Hepatocyte (in vitro differentiated cells): ENCODE measurements at regions not wholly inside any gene's neighbourhood (a gene's known extent, or its start where the extent isn't known, plus 50 kb on each side); places are given as distances from the start of the nearest gene placed in this dataset.
"Not testable (repeated sequence)": the region's sequence is repeated elsewhere in the genome, so short reads cannot be mapped to it uniquely, and the experiment has no call there.

ENCODE experiments used
- DNase-seq: peaks from one replicate; pipeline ENCODE4 v3.0.0-alpha.2; 2016; ENCODE audit warnings: low spot score
- H2AFZ ChIP-seq: fragments of 200-600 bp; sonication (generic); 2 replicates; pipeline ENCODE4 v1.6.0; 2016; ENCODE audit warnings: antibody characterized with exemption, mild to moderate bottlenecking
- H3K27ac ChIP-seq: fragments of 200-600 bp; sonication (generic); 2 replicates; pipeline ENCODE4 v1.5.1; 2016; ENCODE audit warnings: mild to moderate bottlenecking
- H3K27me3 ChIP-seq: fragments of 200-600 bp; sonication (generic); 2 replicates; pipeline ENCODE4 v1.6.1; 2016
- H3K36me3 ChIP-seq: fragments of 200-600 bp; sonication (generic); replicated peaks from 2 replicates; pipeline ENCODE4 v1.5.1; 2016; ENCODE audit warnings: low read depth; ENCODE audit not compliant: insufficient read depth
- H3K4me1 ChIP-seq: fragments of 200-600 bp; sonication (generic); 2 replicates; pipeline ENCODE4 v1.5.1; 2016; ENCODE audit warnings: mild to moderate bottlenecking, moderate library complexity; ENCODE audit not compliant: insufficient read depth
- H3K4me2 ChIP-seq: fragments of 200-600 bp; sonication (generic); 2 replicates; pipeline ENCODE4 v1.6.0; 2016
- H3K4me3 ChIP-seq: fragments of 200-600 bp; sonication (generic); 2 replicates; pipeline ENCODE4 v1.5.1; 2016; ENCODE audit warnings: mild to moderate bottlenecking
- H3K79me2 ChIP-seq: fragments of 200-600 bp; sonication (generic); 2 replicates; pipeline ENCODE4 v1.6.0; 2017; ENCODE audit warnings: mild to moderate bottlenecking
- H3K9me2 ChIP-seq: fragments of 200-600 bp; sonication (generic); replicated peaks from 2 replicates; pipeline ENCODE4 v1.6.0; 2017; ENCODE audit warnings: mild to moderate bottlenecking; ENCODE audit not compliant: insufficient read depth
- H3K9me3 ChIP-seq: fragments of 200-600 bp; sonication (generic); 2 replicates; pipeline ENCODE4 v1.5.1; 2016; ENCODE audit warnings: low read depth, mild to moderate bottlenecking
- H4K20me1 ChIP-seq: fragments of 200-600 bp; sonication (generic); 2 replicates; pipeline ENCODE4 v1.6.0; 2016; ENCODE audit warnings: mild to moderate bottlenecking; ENCODE audit not compliant: insufficient read depth, poor library complexity, severe bottlenecking
- EZH2 ChIP-seq: fragments of 200-600 bp; sonication (generic); IDR thresholded peaks from 2 replicates; pipeline ENCODE4 v1.6.1; 2016; ENCODE audit warnings: antibody characterized with exemption, mild to moderate bottlenecking, borderline replicate concordance
- EZH2phosphoT487 ChIP-seq: fragments of 200-600 bp; sonication (generic); IDR thresholded peaks from one replicate; pipeline ENCODE4 v1.6.1; 2018; ENCODE audit warnings: antibody characterized with exemption, mild to moderate bottlenecking, low read depth, moderate library complexity; ENCODE audit not compliant: unreplicated experiment, severe bottlenecking
- WGBS: methylation state at CpG from one replicate; pipeline ENCODE4 v1.1.6; 2016; ENCODE audit warnings: low lambda C conversion rate; ENCODE audit errors: missing lambda C conversion rate; 5-methylcytosine and 5-hydroxymethylcytosine counted together
- TF ChIP-seq, protein P1 (sequence below): fragments of 200-600 bp; sonication (generic); IDR thresholded peaks from 2 replicates; pipeline ENCODE4 v1.5.1; 2016; ENCODE audit warnings: antibody characterized with exemption, mild to moderate bottlenecking; ENCODE audit not compliant: poor library complexity

DNA sequence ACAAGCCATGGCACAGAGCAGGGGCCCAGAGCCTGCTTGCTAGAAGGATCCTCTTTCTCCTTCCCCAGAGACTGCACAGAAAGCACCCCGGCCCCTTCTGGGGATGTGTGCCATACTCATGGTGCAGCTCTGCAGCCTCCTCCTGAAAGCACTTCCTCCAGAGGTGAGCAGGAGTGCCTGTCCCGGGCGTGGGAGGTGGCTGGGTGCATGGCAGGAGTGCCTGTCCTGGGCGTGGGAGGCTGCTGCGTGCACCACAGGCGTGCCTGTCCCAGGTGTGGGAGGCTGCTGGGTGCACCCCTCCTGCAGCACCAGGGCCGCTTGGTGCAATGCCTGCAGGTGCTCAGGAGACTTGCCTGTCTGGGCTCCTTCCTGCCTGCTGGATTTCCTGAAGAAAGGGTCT lies 913.3 kb downstream of the UQCRFS1 start:
- no peaks in the 10 kb centered on the region for H3K79me2 ChIP-seq
- no peaks in the 10 kb centered on the region for H3K9me3 ChIP-seq
- no peak overlapping the region for H3K4me2 ChIP-seq
- TF ChIP-seq, protein P1, sequence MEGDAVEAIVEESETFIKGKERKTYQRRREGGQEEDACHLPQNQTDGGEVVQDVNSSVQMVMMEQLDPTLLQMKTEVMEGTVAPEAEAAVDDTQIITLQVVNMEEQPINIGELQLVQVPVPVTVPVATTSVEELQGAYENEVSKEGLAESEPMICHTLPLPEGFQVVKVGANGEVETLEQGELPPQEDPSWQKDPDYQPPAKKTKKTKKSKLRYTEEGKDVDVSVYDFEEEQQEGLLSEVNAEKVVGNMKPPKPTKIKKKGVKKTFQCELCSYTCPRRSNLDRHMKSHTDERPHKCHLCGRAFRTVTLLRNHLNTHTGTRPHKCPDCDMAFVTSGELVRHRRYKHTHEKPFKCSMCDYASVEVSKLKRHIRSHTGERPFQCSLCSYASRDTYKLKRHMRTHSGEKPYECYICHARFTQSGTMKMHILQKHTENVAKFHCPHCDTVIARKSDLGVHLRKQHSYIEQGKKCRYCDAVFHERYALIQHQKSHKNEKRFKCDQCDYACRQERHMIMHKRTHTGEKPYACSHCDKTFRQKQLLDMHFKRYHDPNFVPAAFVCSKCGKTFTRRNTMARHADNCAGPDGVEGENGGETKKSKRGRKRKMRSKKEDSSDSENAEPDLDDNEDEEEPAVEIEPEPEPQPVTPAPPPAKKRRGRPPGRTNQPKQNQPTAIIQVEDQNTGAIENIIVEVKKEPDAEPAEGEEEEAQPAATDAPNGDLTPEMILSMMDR: no peak
- TF ChIP-seq EZH2phosphoT487 (no peak), EZH2 (no peak)
- 80% methylated on average over 7 of the region's 7 CpGs for WGBS
- no peak overlapping the region for H3K27ac ChIP-seq
- H3K27me3 ChIP-seq: no peaks in the 10 kb centered on the region
- no peaks in the 10 kb centered on the region for H3K36me3 ChIP-seq
- no peak overlapping the region for H2AFZ ChIP-seq
- no peaks in the 10 kb centered on the region for H4K20me1 ChIP-seq
- DNase-seq: no peak
- no peak overlapping the region for H3K4me3 ChIP-seq
- H3K4me1 ChIP-seq: no peaks in the 10 kb centered on the region
- H3K9me2 ChIP-seq: no peaks in the 10 kb centered on the region

DNA sequence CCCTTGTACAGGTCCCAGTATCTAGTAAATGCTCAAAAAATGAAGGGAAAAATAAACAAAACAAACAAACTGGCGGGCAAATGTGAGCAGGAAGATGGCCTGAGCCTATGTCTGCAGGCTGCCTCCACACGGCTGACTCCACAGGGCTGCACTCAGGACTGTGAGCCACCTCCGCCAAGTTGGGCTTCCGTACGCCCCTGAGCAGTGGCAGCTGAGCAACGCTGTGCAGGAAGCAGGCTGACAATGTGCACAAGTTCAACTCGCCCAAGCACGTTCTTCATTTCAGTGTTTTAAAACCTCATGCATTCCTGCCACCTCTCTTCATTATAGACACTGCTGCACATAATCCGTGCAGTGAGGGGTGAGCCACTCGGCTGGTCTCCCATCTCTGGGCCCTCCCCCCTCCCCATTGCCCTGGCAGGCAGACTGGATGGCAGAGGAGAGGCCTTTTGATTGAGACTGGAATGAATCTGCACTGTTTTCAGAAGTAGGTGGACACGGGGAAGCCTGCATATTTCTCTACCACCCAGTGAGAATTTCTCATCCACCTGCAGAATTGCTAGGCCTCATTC lies 915.3 kb downstream of the UQCRFS1 start:
- H3K4me1 ChIP-seq: no peaks in the 10 kb centered on the region
- H3K9me3 ChIP-seq: no peaks in the 10 kb centered on the region
- H3K4me2 ChIP-seq: no peak overlapping the region
- no peaks in the 10 kb centered on the region for H3K27me3 ChIP-seq
- DNase-seq: no peak
- no peaks in the 10 kb centered on the region for H4K20me1 ChIP-seq
- WGBS: 62% methylated on average over 11 of the region's 11 CpGs
- TF ChIP-seq, protein P1: no peak
- no peak for TF ChIP-seq EZH2
- TF ChIP-seq EZH2phosphoT487: no peak
- no peak overlapping the region for H3K27ac ChIP-seq
- no peaks in the 10 kb centered on the region for H3K36me3 ChIP-seq
- H3K4me3 ChIP-seq: no peak overlapping the region
- H3K79me2 ChIP-seq: no peaks in the 10 kb centered on the region
- no peak overlapping the region for H2AFZ ChIP-seq
- no peaks in the 10 kb centered on the region for H3K9me2 ChIP-seq

DNA sequence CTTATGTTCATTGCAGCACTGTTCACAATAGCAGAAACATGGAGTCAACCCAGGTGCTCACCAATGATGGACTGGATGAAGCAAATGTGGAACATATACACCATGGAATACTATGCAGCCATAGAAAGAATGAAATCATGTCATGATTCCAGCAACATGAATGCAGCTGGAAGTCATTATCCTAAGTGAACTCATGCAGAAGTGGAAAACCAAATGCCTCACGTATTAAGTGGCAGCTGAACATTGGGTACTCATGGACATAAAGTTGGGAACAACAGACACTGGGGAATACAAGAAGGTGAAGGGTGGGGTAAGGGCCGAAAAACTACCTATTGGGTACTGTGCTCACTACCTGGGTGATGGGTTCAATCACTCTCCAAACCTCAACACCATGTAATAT lies 915.9 kb downstream of the UQCRFS1 start:
- DNase-seq: no peak
- no peak overlapping the region for H3K4me2 ChIP-seq
- TF ChIP-seq EZH2phosphoT487 (no peak), EZH2 (no peak)
- TF ChIP-seq, protein P1: no peak
- no peaks in the 10 kb centered on the region for H3K79me2 ChIP-seq
- no peaks in the 10 kb centered on the region for H3K9me2 ChIP-seq
- H3K27me3 ChIP-seq: no peaks in the 10 kb centered on the region
- no peaks in the 10 kb centered on the region for H3K4me1 ChIP-seq
- 87% methylated on average over 2 of the region's 2 CpGs for WGBS
- no peak overlapping the region for H3K27ac ChIP-seq
- H3K9me3 ChIP-seq: no peaks in the 10 kb centered on the region
- H4K20me1 ChIP-seq: no peaks in the 10 kb centered on the region
- no peak overlapping the region for H2AFZ ChIP-seq
- no peaks in the 10 kb centered on the region for H3K36me3 ChIP-seq
- H3K4me3 ChIP-seq: no peak overlapping the region

DNA sequence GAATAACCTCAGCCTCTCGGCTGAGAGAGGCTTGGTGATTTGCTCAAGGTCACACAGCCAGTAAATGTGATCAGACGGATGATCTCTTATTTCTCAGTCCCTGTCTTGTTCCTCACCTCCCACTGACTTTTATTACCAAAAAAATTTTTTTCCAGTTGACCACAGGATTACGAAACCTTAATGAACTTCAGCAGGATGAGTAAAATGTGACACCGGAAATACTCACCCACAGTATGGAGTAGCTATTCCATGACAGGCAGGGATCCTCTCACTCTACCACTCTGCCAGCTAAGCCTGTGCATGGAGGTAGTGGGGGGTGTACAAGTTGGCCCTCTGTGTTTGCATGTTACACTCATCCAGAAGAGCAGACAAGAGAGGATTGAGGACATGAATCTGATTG lies 916.4 kb downstream of the UQCRFS1 start:
- TF ChIP-seq EZH2 (no peak), EZH2phosphoT487 (no peak)
- TF ChIP-seq, protein P1: no peak
- no peak for DNase-seq
- H3K9me3 ChIP-seq: no peaks in the 10 kb centered on the region
- WGBS: 87% methylated on average over 4 of the region's 4 CpGs
- no peak overlapping the region for H3K27ac ChIP-seq
- H3K79me2 ChIP-seq: no peaks in the 10 kb centered on the region
- H3K4me3 ChIP-seq: no peak overlapping the region
- no peaks in the 10 kb centered on the region for H3K27me3 ChIP-seq
- no peaks in the 10 kb centered on the region for H3K4me1 ChIP-seq
- H2AFZ ChIP-seq: no peak overlapping the region
- no peaks in the 10 kb centered on the region for H3K36me3 ChIP-seq
- H3K4me2 ChIP-seq: no peak overlapping the region
- no peaks in the 10 kb centered on the region for H4K20me1 ChIP-seq
- no peaks in the 10 kb centered on the region for H3K9me2 ChIP-seq

DNA sequence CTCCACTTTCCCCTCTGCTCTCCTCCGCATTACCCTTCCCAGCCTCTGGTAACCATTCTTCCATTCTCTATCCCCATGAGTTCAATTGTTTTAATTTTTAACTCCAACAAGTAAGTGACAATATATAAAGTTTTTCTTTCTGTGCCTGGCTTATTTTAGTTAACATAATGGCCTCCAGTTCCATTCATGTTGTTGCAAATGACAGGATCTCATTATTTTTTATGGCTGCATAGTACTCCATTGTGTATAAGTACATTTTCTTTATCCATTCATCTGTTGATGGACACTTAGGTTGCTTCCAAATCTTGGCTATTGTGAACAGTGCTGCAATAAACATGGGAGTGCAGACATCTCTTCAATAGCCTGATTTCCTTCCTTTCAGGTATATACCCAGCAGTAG lies 918.0 kb downstream of the UQCRFS1 start:
- H3K4me1 ChIP-seq, H4K20me1 ChIP-seq, H3K9me2 ChIP-seq, DNase-seq, H3K4me3 ChIP-seq, H3K27ac ChIP-seq, H2AFZ ChIP-seq, H3K9me3 ChIP-seq, H3K36me3 ChIP-seq, H3K4me2 ChIP-seq, H3K79me2 ChIP-seq, H3K27me3 ChIP-seq: not testable (repeated sequence)
- WGBS: 95% methylated on average over 1 of the region's 1 CpG
